ENCODE measurements at regions not wholly inside any gene's neighbourhood (a gene's known extent, or its start where the extent isn't known, plus 50 kb on each side); places are given as distances from the start of the nearest gene placed in this dataset.

- no peak for TF ChIP-seq CTCF (IDR thresholded peaks at IDR 0.05)
- Histone ChIP-seq H3K27ac (peak overlapping the region in 1 of 2 donors; percentile 76), H3K4me3 (no peak overlapping the region)
- DNase-seq (ENCODE audit: low spot score) = no peak
Observed at GRCh38 chr7:33806298-33807154, 98.8 kb upstream of the BMPER start.

- no peak overlapping the region for H3K4me3 ChIP-seq
- H3K27ac ChIP-seq = peak overlapping the region in 1 of 2 donors; percentile 76
- DNase-seq (ENCODE audit: low spot score) = no peak
- TF ChIP-seq CTCF (IDR thresholded peaks at IDR 0.05) = no peak
Observed at GRCh38 chr7:33807155-33807530, 98.2 kb upstream of the BMPER start.

GRCh38 chr7:33807779-33808482, 97.4 kb upstream of the BMPER start:
- TF ChIP-seq CTCF (IDR thresholded peaks at IDR 0.05) = no peak
- Histone ChIP-seq H3K27ac (peak overlapping the region in 1 of 2 donors; percentile 62), H3K4me3 (no peak overlapping the region)
- no peak for DNase-seq (ENCODE audit: low spot score)

DNA sequence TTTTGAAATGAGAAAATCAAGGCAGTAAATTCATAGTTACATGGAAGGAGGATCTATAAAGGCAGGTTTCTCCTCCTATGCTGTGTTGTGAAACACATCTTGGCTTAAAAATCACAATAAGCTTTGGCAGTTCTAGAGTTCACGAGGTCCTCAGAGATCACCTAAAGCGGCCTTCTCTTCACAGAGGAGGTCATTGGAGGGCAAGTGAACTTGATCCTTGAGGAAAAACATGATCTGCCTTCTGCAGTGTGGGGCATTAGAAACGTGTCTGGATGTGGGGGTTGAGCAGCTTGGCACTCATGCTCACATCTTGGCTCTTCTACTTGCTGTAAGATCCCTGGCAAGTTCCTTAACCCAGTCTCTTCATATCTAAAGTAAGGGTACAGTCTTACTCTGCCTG, 96.1 kb upstream of the BMPER start:
- TF ChIP-seq CTCF (IDR thresholded peaks at IDR 0.05) = no peak
- no peak overlapping the region for H3K4me3 ChIP-seq
- H3K27ac ChIP-seq = no peak overlapping the region
- no peak for DNase-seq (ENCODE audit: low spot score)

DNA sequence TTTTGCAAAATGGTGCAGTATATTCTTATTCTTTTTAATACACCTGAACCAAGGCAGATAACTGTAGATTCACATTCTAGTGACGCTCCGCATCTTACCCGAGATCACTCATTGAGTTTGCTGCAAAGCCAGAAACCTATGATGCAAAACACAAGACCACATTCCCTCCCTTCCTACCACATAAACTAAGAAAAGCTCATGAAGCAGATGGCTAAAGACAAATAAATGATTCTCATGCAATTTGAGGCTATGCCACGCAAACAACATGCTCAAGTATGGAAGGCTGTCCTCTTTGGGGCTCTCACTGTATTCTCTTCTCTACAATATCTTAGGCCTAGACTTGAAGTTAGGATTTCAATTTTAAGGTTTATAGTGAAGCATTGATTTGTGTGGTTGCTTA, 95.0 kb upstream of the BMPER start:
- no peak for TF ChIP-seq CTCF (IDR thresholded peaks at IDR 0.05)
- Histone ChIP-seq H3K4me3 (no peak overlapping the region), H3K27ac (no peak overlapping the region)
- DNase-seq (ENCODE audit: low spot score) = no peak

DNA sequence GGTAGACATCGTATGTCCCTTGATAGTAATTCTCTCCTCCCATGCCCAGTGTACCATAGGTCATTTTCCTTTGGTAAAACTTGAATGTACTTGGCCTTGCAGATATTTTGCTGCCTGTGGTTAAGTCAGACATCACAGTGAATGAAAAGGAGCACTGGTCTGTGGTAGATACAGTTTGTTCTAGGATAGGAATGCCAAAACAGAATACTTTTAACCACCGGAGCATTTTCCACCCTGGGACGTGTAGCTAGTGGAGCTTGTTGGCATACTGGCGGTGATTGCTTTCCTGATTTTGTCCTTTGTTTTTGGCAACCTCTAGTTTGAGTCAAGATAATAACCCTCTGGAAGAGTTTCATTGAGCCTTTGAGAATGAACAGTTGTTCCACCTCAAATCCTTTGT, 92.0 kb upstream of the BMPER start:
- no peak overlapping the region for H3K4me3 ChIP-seq
- DNase-seq (ENCODE audit: low spot score) = no peak
- no peak for TF ChIP-seq CTCF (IDR thresholded peaks at IDR 0.05)
- peak overlapping the region in 1 of 2 donors; percentile 73 for H3K27ac ChIP-seq
